K562 (cell line): ENCODE measurements at regions not wholly inside any gene's neighbourhood (a gene's known extent, or its start where the extent isn't known, plus 50 kb on each side); places are given as distances from the start of the nearest gene placed in this dataset.
A peak's percentile ranks its signal among the peaks of the same experiment; 100 is the strongest.

Experiments
- ATAC-seq: fragments of 200-7000 bp; cut with Tn5 transposase; 3 replicates; pipeline ENCODE4 v1.9.1; 2020; ENCODE audit warnings: moderate library complexity
- BruUV-seq: library from RNA; stranded (reverse); fragments of 400-500 nt; replicated peaks from 2 replicates; lab custom pipeline; 2021; lab: Mats Ljungman, UMichigan
- CTCF ChIA-PET: fragments of 300-600 bp; formaldehyde crosslinking; extraction: SDS; loops from one replicate; lab custom pipeline; 2021; ENCODE audit warnings: low intra/inter-chr PET ratio; lab: Yijun Ruan, JAX
- POLR2A ChIA-PET: fragments of 300-600, 350-650 bp; sonication (Branson Sonifier 250); formaldehyde crosslinking; extraction: SDS; loops from one replicate; lab custom pipeline; 2021; ENCODE audit warnings: antibody characterized with exemption, inconsistent platforms; lab: Yijun Ruan, JAX
- DNase-seq, 4 experiments: peaks; one replicate each; pipeline versions ENCODE4 v3.0.0 to v3.0.0-alpha.2; 2011 to 2018; ENCODE audit warnings: low spot score in 3 of 4, mixed read lengths in 3 of 4; ENCODE audit errors: extremely low read depth in 1 of 4
- FAIRE-seq: peaks from 2 replicates; lab custom pipeline; 2011; peaks lifted over from hg19 to GRCh38; lab: Jason Lieb, UNC
- H2AFZ ChIP-seq: 2 replicates; pipeline ENCODE4 v1.6.0; 2011; ENCODE audit warnings: low read depth, low read length, control low read depth, inconsistent platforms
- H3K27ac ChIP-seq: fragments of 200-600 bp; 3 replicates; pipeline ENCODE4 v1.8.0; 2011; ENCODE audit warnings: low read depth, mild to moderate bottlenecking, control low read depth, inconsistent platforms, low read length, moderate library complexity, mixed read lengths; ENCODE audit errors: extremely low read depth
- H3K27me3 ChIP-seq, 2 experiments: fragments of 300-600 bp in 1 of 2; 2 replicates in 1 of 2; 3 replicates in 1 of 2; pipeline versions ENCODE4 v1.6.0 to v1.8.0; 2011; ENCODE audit warnings: inconsistent platforms in 2 of 2, low read length in 2 of 2, mild to moderate bottlenecking in 1 of 2, mixed read lengths in 1 of 2, moderate library complexity in 1 of 2; ENCODE audit not compliant: control insufficient read depth in 2 of 2, insufficient read depth in 2 of 2
- H3K36me3 ChIP-seq: fragments of 300-600 bp; 3 replicates; pipeline ENCODE4 v1.8.0; 2011; ENCODE audit warnings: mild to moderate bottlenecking, low read length, inconsistent platforms; ENCODE audit not compliant: control insufficient read depth, insufficient read depth
- H3K4me1 ChIP-seq, 2 experiments: fragments of 200-600 bp in 1 of 2; replicated peaks in 1 of 2; 2 replicates in 1 of 2; 3 replicates in 1 of 2; pipeline versions ENCODE4 v1.5.1 to v1.8.0; 2011; ENCODE audit warnings: inconsistent platforms in 2 of 2, low read length in 2 of 2, mild to moderate bottlenecking in 1 of 2, mixed read lengths in 1 of 2, moderate library complexity in 1 of 2; ENCODE audit not compliant: control insufficient read depth in 2 of 2, insufficient read depth in 2 of 2
- H3K4me2 ChIP-seq: 2 replicates; pipeline ENCODE4 v1.6.1; 2011; ENCODE audit warnings: low read length, control low read depth, inconsistent platforms, mixed read lengths; ENCODE audit not compliant: insufficient read depth
- H3K4me3 ChIP-seq: fragments of 200-600 bp; sonication (generic), shearing (Covaris generic); 2 replicates; pipeline ENCODE4 v1.5.1; 2016; ENCODE audit warnings: control low read depth, inconsistent platforms
- H3K79me2 ChIP-seq: fragments of 200-600 bp; 3 replicates; pipeline ENCODE4 v1.8.0; 2011; ENCODE audit warnings: low read length, inconsistent platforms; ENCODE audit not compliant: control insufficient read depth, insufficient read depth
- H3K9ac ChIP-seq, 2 experiments: 2 replicates each; pipeline versions ENCODE4 v1.6.0 to v1.6.1; 2011; ENCODE audit warnings: low read depth in 2 of 2, low read length in 2 of 2, control low read depth in 1 of 2, inconsistent platforms in 1 of 2, mild to moderate bottlenecking in 1 of 2, mixed read lengths in 1 of 2; ENCODE audit not compliant: insufficient read depth in 1 of 2
- H3K9me1 ChIP-seq: one replicate; pipeline ENCODE4 v1.6.0; 2011; ENCODE audit warnings: inconsistent platforms, mild to moderate bottlenecking, low read length, moderate library complexity; ENCODE audit not compliant: control insufficient read depth, insufficient read depth
- H3K9me3 ChIP-seq: replicated peaks from 2 replicates; pipeline ENCODE4 v1.5.1; 2011; ENCODE audit warnings: low read depth, low read length, inconsistent platforms; ENCODE audit not compliant: control insufficient read depth, insufficient read depth
- H4K20me1 ChIP-seq: replicated peaks from 2 replicates; pipeline ENCODE4 v1.6.1; 2011; ENCODE audit warnings: low read length, inconsistent platforms, mixed read lengths; ENCODE audit not compliant: control insufficient read depth, insufficient read depth
- WGBS: fragments of 100-300 bp; shearing (Covaris generic); methylation state at CpG from one replicate; pipeline ENCODE4 v1.1.6; 2016; ENCODE audit warnings: low coverage, mixed read lengths; ENCODE audit not compliant: insufficient coverage; ENCODE audit errors: missing lambda C conversion rate; 5-methylcytosine and 5-hydroxymethylcytosine counted together
- in situ Hi-C: fragments of 300-500 bp; cut with MboI; formaldehyde crosslinking; loops from 4 replicates; pipeline ENCODE4 v1.15.0; 2018; ENCODE audit warnings: inconsistent platforms, mixed read lengths
- intact Hi-C: fragments of 100-400 bp; cut with micrococcal nuclease; formaldehyde crosslinking; loops from 2 replicates; pipeline ENCODE4 v1.14.2; 2022
- TF ChIP-seq, protein P1 (sequence below): fragments of 250-450 bp; sonication (Bioruptor Pico); IDR thresholded peaks from 2 replicates; pipeline ENCODE4 v1.8.0; 2021; ENCODE audit warnings: moderate library complexity, mild to moderate bottlenecking, inconsistent platforms
- TF ChIP-seq, protein P2 (sequence below), 2 experiments: fragments of 450-650 bp; formaldehyde crosslinking in 1 of 2; IDR thresholded peaks; 2 replicates each; pipeline versions ENCODE4 v1.4.0 to v1.6.1; 2014 to 2020; ENCODE audit warnings: mild to moderate bottlenecking in 2 of 2, borderline replicate concordance in 1 of 2, low read depth in 1 of 2
- TF ChIP-seq, protein P3 (sequence below): fragments of 450-650 bp; IDR thresholded peaks from 2 replicates; pipeline ENCODE4 v1.6.1; 2014; ENCODE audit warnings: low read depth, mild to moderate bottlenecking, moderate library complexity, borderline replicate concordance

DNA sequence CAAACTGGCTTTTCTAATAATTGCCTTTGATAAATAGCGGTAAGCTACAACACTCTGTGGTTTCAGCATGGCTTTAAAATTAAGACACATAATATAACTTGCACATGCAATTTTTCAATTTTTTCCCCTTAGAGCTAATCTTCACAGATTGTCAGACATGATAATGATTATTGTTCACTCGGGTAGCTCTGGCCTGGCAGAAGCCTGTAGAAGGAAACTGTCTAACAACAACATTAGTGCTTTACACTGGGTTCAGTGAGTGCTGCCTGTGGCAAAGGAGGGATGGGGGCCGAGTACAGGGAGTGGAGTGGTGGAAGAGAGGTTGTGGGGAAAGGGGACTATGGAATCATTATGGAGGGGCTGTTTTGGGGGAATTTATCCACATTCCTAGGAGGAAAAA, 67.2 kb upstream of the AUTS2 start:
- Histone ChIP-seq H3K9ac (no peak overlapping the region), H3K27ac (no peak overlapping the region), H3K9me3 (no peaks in the 10 kb centered on the region), H3K79me2 (no peaks in the 10 kb centered on the region), H3K36me3 (no peaks in the 10 kb centered on the region), H3K4me2 (no peak overlapping the region), H3K4me3 (no peak overlapping the region), H3K4me1 (0 out of 5 replicates have a peak, but pooled peaks cover 0 to 2% of the 10 kb centered on the region in 2 experiments), H3K27me3 (peaks cover 0 to 5% of the 10 kb centered on the region in 2 experiments; a peak in 2 of 5 replicates), H2AFZ (no peak overlapping the region), H4K20me1 (0 out of 2 replicates have a peak, but pooled peaks cover 3% of the 10 kb centered on the region), H3K9me1 (no peaks in the 10 kb centered on the region)
- FAIRE-seq (no peak), ATAC-seq (no peak), DNase-seq (no peak)
- 0% methylated on average over 3 of the region's 3 CpGs for WGBS
- BruUV-seq, result no TSS peak
- ChIA-PET POLR2A (interaction anchor here (0.8 kb wide), 1 partner anchor 22 kb away, joined by 3 read pairs; no protein-coding TSS in a partner anchor), CTCF (no interaction called here)
- TF ChIP-seq, protein P1, sequence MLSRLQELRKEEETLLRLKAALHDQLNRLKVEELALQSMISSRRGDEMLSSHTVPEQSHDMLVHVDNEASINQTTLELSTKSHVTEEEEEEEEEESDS (CRISPR knock-in tag), result no peak
- in situ Hi-C loops, result no loop called here
- intact Hi-C loops, result no loop called here

DNA sequence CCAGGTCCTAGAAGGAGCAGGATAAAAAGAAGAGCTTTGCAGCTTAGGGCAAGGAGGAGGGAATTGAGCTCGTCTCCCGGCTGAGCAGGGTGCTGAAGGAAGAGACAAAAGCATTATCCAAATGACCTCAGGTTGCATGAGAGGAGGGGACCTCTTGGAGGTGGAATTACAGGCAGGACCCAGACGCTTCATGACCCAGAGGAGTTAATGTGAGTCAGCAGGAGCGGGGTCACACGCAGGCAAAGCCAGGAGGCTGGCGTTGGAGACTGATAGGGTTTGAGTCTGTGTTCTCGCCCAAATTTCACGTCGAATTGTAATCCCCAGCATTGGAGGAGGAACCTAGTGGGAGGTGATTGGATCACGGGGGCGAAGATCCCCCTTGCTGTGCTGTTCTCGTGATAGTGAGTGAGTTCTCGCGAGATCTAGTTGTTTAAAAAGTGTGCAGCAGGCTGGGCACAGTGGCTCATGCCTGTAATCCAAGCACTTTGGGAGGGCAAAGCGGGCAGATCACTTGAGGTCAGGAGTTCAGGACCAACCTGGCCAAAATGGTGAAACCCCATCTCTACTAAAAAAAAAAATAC, 63.7 kb upstream of the AUTS2 start:
- H3K4me1 ChIP-seq, result 0 out of 5 replicates have a peak, but pooled peaks cover 0 to 2% of the 10 kb centered on the region in 2 experiments
- H3K27me3 ChIP-seq, result peaks cover 0 to 5% of the 10 kb centered on the region in 2 experiments; a peak in 2 of 5 replicates
- peak overlapping the region; percentile 74 for H3K4me2 ChIP-seq
- ChIA-PET POLR2A (no interaction called here), CTCF (interaction anchor here (0.5 kb wide), 1 partner anchor 1570 kb away, joined by 3 read pairs; no protein-coding TSS in a partner anchor)
- H4K20me1 ChIP-seq, result 0 out of 2 replicates have a peak, but pooled peaks cover 3% of the 10 kb centered on the region
- FAIRE-seq, result no peak
- intact Hi-C loops (no loop called here), in situ Hi-C loops (no loop called here)
- no peak overlapping the region; the same call in 2 of the 3 replicates for H3K27ac ChIP-seq
- no peaks in the 10 kb centered on the region for H3K9me1 ChIP-seq
- BruUV-seq, result no TSS peak
- H3K36me3 ChIP-seq, result no peaks in the 10 kb centered on the region
- H3K4me3 ChIP-seq, result peak overlapping the region; percentile 30; the same call in 1 of the 2 replicates
- H3K9ac ChIP-seq, result peak overlapping the region; percentile 48 to 53; a peak in 2 of 4 replicates
- H3K9me3 ChIP-seq, result no peaks in the 10 kb centered on the region
- ATAC-seq, result peak; percentile 88
- 0% methylated on average over 15 of the region's 15 CpGs for WGBS
- DNase-seq, result peak in 2 of 4 experiments; percentile 20 to 29
- no peaks in the 10 kb centered on the region for H3K79me2 ChIP-seq
- H2AFZ ChIP-seq, result peak overlapping the region; percentile 81
- TF ChIP-seq, protein P2, sequence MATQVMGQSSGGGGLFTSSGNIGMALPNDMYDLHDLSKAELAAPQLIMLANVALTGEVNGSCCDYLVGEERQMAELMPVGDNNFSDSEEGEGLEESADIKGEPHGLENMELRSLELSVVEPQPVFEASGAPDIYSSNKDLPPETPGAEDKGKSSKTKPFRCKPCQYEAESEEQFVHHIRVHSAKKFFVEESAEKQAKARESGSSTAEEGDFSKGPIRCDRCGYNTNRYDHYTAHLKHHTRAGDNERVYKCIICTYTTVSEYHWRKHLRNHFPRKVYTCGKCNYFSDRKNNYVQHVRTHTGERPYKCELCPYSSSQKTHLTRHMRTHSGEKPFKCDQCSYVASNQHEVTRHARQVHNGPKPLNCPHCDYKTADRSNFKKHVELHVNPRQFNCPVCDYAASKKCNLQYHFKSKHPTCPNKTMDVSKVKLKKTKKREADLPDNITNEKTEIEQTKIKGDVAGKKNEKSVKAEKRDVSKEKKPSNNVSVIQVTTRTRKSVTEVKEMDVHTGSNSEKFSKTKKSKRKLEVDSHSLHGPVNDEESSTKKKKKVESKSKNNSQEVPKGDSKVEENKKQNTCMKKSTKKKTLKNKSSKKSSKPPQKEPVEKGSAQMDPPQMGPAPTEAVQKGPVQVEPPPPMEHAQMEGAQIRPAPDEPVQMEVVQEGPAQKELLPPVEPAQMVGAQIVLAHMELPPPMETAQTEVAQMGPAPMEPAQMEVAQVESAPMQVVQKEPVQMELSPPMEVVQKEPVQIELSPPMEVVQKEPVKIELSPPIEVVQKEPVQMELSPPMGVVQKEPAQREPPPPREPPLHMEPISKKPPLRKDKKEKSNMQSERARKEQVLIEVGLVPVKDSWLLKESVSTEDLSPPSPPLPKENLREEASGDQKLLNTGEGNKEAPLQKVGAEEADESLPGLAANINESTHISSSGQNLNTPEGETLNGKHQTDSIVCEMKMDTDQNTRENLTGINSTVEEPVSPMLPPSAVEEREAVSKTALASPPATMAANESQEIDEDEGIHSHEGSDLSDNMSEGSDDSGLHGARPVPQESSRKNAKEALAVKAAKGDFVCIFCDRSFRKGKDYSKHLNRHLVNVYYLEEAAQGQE (IDR thresholded peaks at IDR 0.05; ENCODE audit: borderline replicate concordance), result no peak
- TF ChIP-seq, protein P2 (CRISPR knock-in tag; IDR thresholded peaks at IDR 0.05; ENCODE audit: low read depth), result no peak
- TF ChIP-seq, protein P3, sequence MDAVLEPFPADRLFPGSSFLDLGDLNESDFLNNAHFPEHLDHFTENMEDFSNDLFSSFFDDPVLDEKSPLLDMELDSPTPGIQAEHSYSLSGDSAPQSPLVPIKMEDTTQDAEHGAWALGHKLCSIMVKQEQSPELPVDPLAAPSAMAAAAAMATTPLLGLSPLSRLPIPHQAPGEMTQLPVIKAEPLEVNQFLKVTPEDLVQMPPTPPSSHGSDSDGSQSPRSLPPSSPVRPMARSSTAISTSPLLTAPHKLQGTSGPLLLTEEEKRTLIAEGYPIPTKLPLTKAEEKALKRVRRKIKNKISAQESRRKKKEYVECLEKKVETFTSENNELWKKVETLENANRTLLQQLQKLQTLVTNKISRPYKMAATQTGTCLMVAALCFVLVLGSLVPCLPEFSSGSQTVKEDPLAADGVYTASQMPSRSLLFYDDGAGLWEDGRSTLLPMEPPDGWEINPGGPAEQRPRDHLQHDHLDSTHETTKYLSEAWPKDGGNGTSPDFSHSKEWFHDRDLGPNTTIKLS, result peak; percentile 45; the same call in 1 of the 2 replicates
